ENCODE measurements at regions not wholly inside any gene's neighbourhood (a gene's known extent, or its start where the extent isn't known, plus 50 kb on each side); places are given as distances from the start of the nearest gene placed in this dataset.
A peak's percentile ranks its signal among the peaks of the same experiment; 100 is the strongest.

DNA sequence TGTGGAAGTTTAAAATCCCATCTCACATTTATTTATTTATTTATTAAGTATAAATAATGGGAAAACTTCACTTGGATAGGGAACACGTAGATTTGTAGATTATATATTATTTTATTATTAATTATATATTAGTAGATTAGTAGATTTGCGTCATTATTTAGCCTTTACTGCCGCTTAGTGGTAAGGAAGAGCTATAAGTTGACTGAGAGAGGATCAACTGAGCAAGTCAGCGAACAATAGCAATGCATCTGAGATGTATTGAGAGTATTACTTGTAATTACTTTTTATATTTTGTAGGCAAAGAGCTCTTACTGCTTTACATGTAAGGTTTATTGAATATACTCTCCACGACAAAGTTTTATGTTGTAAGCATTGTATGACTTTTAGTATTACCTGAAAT is 244.5 kb upstream of the ANKRD30A start:
- no peak overlapping the region for H3K9ac ChIP-seq (ENCODE audit: low read depth, low read length, poor library complexity, severe bottlenecking)
- H3K4me2 ChIP-seq (ENCODE audit: low read depth, low read length, poor library complexity, severe bottlenecking), result no peak overlapping the region
- no peaks in the 10 kb centered on the region for H3K79me2 ChIP-seq (ENCODE audit: insufficient read depth, low read length)
- H3K9me2 ChIP-seq (replicated peaks; ENCODE audit: low read depth, low read length), result no peaks in the 10 kb centered on the region
- H3K36me3 ChIP-seq (ENCODE audit: insufficient read depth, low read length), result no peaks in the 10 kb centered on the region
- no peaks in the 10 kb centered on the region for H3F3A ChIP-seq (ENCODE audit: low read depth)
- no peak overlapping the region for H3K4me3 ChIP-seq (ENCODE audit: low read length, poor library complexity, severe bottlenecking)
- H4K20me1 ChIP-seq (ENCODE audit: insufficient read depth, low read length, poor library complexity, severe bottlenecking), result no peaks in the 10 kb centered on the region
- no peaks in the 10 kb centered on the region for H3K4me1 ChIP-seq (ENCODE audit: insufficient read depth, low read length, poor library complexity, severe bottlenecking)
- TF ChIP-seq EZH2phosphoT487 (IDR thresholded peaks at IDR 0.05; ENCODE audit: borderline replicate concordance) (no peak), CTCF (conservative IDR thresholded peaks at IDR 0.05; ENCODE audit: low read length) (peak; percentile 44)
- H2AFZ ChIP-seq (ENCODE audit: low read length), result no peak overlapping the region
- H3K27me3 ChIP-seq (ENCODE audit: insufficient read depth, low read length, poor library complexity, severe bottlenecking), result no peaks in the 10 kb centered on the region
- no peaks in the 10 kb centered on the region for H3K9me3 ChIP-seq (ENCODE audit: insufficient read depth, low read depth, low read length)

- no peak overlapping the region for H2AFZ ChIP-seq (ENCODE audit: low read length)
Measured at GRCh38 chr10:36872702-36873393, 252.6 kb upstream of the ANKRD30A start.

DNA sequence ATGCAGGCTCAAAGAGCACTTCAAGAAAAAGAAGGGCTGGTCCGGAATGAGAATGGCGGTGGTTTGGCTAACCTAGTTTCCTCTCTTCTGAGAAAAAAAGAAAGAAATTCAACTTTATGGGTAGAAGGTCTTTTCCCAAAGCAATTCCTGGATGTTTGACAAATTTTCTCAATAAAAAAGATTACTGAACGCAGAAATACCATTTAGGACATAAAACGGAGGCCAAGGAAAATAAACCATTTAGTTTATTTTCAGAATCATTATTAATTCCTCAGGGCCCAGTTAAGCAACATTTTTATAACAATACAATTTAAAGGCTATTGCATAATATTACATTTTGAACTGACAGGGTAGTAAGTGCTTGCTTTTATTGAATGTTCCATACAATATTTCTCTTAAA is 284.6 kb upstream of the ANKRD30A start:
- Histone ChIP-seq H3K79me2 (ENCODE audit: insufficient read depth, low read length) (no peaks in the 10 kb centered on the region), H2AFZ (ENCODE audit: low read length) (no peak overlapping the region)

More at GRCh38 chr10:36872702-36873393, 252.6 kb upstream of the ANKRD30A start:
- Histone ChIP-seq H3K9ac (ENCODE audit: low read depth, low read length, poor library complexity, severe bottlenecking) (no peak overlapping the region), H3K9me3 (ENCODE audit: insufficient read depth, low read depth, low read length) (no peaks in the 10 kb centered on the region), H3K27me3 (ENCODE audit: insufficient read depth, low read length, poor library complexity, severe bottlenecking) (no peaks in the 10 kb centered on the region), H3K4me2 (ENCODE audit: low read depth, low read length, poor library complexity, severe bottlenecking) (no peak overlapping the region), H4K20me1 (ENCODE audit: insufficient read depth, low read length, poor library complexity, severe bottlenecking) (no peaks in the 10 kb centered on the region), H3K9me2 (replicated peaks; ENCODE audit: low read depth, low read length) (no peaks in the 10 kb centered on the region), H3K4me3 (ENCODE audit: low read length, poor library complexity, severe bottlenecking) (no peak overlapping the region), H3F3A (ENCODE audit: low read depth) (no peaks in the 10 kb centered on the region), H3K79me2 (ENCODE audit: insufficient read depth, low read length) (no peaks in the 10 kb centered on the region), H3K4me1 (ENCODE audit: insufficient read depth, low read length, poor library complexity, severe bottlenecking) (no peaks in the 10 kb centered on the region), H3K36me3 (ENCODE audit: insufficient read depth, low read length) (no peaks in the 10 kb centered on the region)
- TF ChIP-seq EZH2phosphoT487 (IDR thresholded peaks at IDR 0.05; ENCODE audit: borderline replicate concordance), result no peak
- no peak for TF ChIP-seq CTCF (conservative IDR thresholded peaks at IDR 0.05; ENCODE audit: low read length)

More for the DNA sequence above, 284.6 kb upstream of the ANKRD30A start:
- no peak overlapping the region for H3K4me2 ChIP-seq (ENCODE audit: low read depth, low read length, poor library complexity, severe bottlenecking)
- H3K9me2 ChIP-seq (replicated peaks; ENCODE audit: low read depth, low read length), result no peaks in the 10 kb centered on the region
- H3K4me3 ChIP-seq (ENCODE audit: low read length, poor library complexity, severe bottlenecking), result no peak overlapping the region
- H3K9me3 ChIP-seq (ENCODE audit: insufficient read depth, low read depth, low read length), result no peaks in the 10 kb centered on the region; the same call in 1 of the 2 replicates
- H3K4me1 ChIP-seq (ENCODE audit: insufficient read depth, low read length, poor library complexity, severe bottlenecking), result no peaks in the 10 kb centered on the region
- TF ChIP-seq EZH2phosphoT487 (IDR thresholded peaks at IDR 0.05; ENCODE audit: borderline replicate concordance) (no peak), CTCF (conservative IDR thresholded peaks at IDR 0.05; ENCODE audit: low read length) (no peak)
- H3F3A ChIP-seq (ENCODE audit: low read depth), result no peaks in the 10 kb centered on the region
- H3K27me3 ChIP-seq (ENCODE audit: insufficient read depth, low read length, poor library complexity, severe bottlenecking), result no peaks in the 10 kb centered on the region
- no peaks in the 10 kb centered on the region for H3K36me3 ChIP-seq (ENCODE audit: insufficient read depth, low read length)
- H3K9ac ChIP-seq (ENCODE audit: low read depth, low read length, poor library complexity, severe bottlenecking), result no peak overlapping the region
- no peaks in the 10 kb centered on the region for H4K20me1 ChIP-seq (ENCODE audit: insufficient read depth, low read length, poor library complexity, severe bottlenecking)

Measured in Loucy (cell line).